ENCODE measurements at regions not wholly inside any gene's neighbourhood (a gene's known extent, or its start where the extent isn't known, plus 50 kb on each side); places are given as distances from the start of the nearest gene placed in this dataset.

DNA sequence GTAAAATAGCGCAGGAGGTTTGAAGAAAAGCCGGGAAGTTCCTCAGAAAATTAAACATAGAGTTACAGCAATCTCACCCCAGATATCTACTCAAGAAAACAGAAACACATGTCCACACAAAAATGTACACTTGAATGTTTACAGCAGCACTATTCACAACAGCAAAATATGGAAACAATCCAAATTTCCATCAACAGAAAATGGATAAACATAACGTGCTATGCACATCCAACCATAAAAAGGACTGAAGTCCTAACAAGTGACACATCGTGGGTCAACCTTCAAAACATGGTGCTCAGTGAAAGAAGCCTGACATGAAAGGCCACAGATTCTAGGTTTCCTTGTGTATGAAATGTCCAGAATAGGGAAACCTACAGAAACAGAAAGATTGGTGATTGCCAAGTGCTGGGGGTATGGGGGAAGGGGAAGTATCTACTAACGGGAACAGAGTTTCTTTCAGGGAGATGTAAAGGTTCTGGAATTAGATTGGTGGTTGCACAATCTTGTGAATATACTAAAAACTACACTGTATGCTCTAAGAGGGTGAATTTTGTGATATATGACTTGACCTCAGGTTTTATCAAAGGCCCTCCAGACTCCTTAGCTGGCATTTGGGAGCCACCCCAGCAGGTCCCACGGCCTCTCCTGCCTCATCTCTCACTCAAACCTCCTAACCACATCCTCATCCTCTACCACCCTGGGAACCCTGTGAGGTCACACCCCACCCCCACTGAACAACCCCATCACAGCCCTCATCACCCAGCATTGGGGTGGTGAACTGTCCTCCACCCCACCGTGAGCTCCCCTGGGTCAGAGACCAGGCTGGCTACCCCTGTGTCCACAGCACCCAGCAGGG lies 69.2 kb upstream of the PRR5 start:
- Histone ChIP-seq H3K79me2 (ENCODE audit: control insufficient read depth, insufficient read depth, low read length) (no peaks in the 10 kb centered on the region), H3K36me3 (ENCODE audit: control insufficient read depth, insufficient read depth, low read length) (no peaks in the 10 kb centered on the region), H2AFZ (ENCODE audit: low read depth, low read length) (no peak overlapping the region), H4K20me1 (replicated peaks; ENCODE audit: control insufficient read depth, insufficient read depth, low read length) (no peaks in the 10 kb centered on the region), H3K4me3 (no peak overlapping the region), H3K9me1 (ENCODE audit: control insufficient read depth, insufficient read depth, low read length) (no peaks in the 10 kb centered on the region), H3K4me2 (ENCODE audit: insufficient read depth, low read length) (no peak overlapping the region), H3K4me1 (replicated peaks in 1 of 2; ENCODE audit: control insufficient read depth in 2 of 2, insufficient read depth in 2 of 2, low read length in 2 of 2) (no peaks in the 10 kb centered on the region; a peak in 1 of 5 replicates), H3K27ac (ENCODE audit: extremely low read depth, low read depth, low read length) (no peak overlapping the region), H3K9ac (ENCODE audit: insufficient read depth in 1 of 2, low read depth in 2 of 2, low read length in 2 of 2) (no peak overlapping the region), H3K9me3 (replicated peaks; ENCODE audit: control insufficient read depth, insufficient read depth, low read depth, low read length) (no peaks in the 10 kb centered on the region), H3K27me3 (ENCODE audit: control insufficient read depth in 2 of 2, insufficient read depth in 2 of 2, low read length in 2 of 2) (peaks cover 0 to 7% of the 10 kb centered on the region in 2 experiments; a peak in 4 of 5 replicates)
- WGBS (ENCODE audit: insufficient coverage, low coverage, missing lambda C conversion rate): 0% methylated on average over 5 of the region's 7 CpGs
- ChIA-PET CTCF (ENCODE audit: low intra/inter-chr PET ratio) (no interaction called here), POLR2A (no interaction called here)
- in situ Hi-C loops (cut with MboI) (no loop called here), intact Hi-C loops (cut with micrococcal nuclease) (no loop called here)
- ATAC-seq (no peak), DNase-seq (ENCODE audit: extremely low read depth in 1 of 4, low spot score in 3 of 4) (no peak), FAIRE-seq (no peak)
- BruUV-seq (replicated peaks): no TSS peak
- TF ChIP-seq ZNF668 (CRISPR knock-in tag; IDR thresholded peaks at IDR 0.05) (no peak), POLR2AphosphoS5 (IDR thresholded peaks at IDR 0.05; ENCODE audit: control insufficient read depth, insufficient read depth, low read depth, low read length) (no peak), ELK1 (CRISPR knock-in tag; IDR thresholded peaks at IDR 0.05) (no peak), SP2 (IDR thresholded peaks at IDR 0.05; ENCODE audit: extremely low read depth, low read depth, low read length, poor library complexity, severe bottlenecking) (no peak)

Data from K562 (cell line).